Astrocyte (in vitro differentiated cells and primary cell): ENCODE measurements at regions not wholly inside any gene's neighbourhood (a gene's known extent, or its start where the extent isn't known, plus 50 kb on each side); places are given as distances from the start of the nearest gene placed in this dataset.

Source experiments
- DNase-seq: peaks from one replicate; pipeline ENCODE4 v3.0.0-alpha.2; 2010; ENCODE audit warnings: low read depth
- FAIRE-seq: peaks from 2 replicates; lab custom pipeline; 2011; peaks lifted over from hg19 to GRCh38; lab: Jason Lieb, UNC
- H2AFZ ChIP-seq: 2 replicates; pipeline ENCODE4 v1.6.0; 2012; ENCODE audit warnings: low read depth, low read length, inconsistent platforms
- H3K27ac ChIP-seq: 2 replicates; pipeline ENCODE4 v1.5.1; 2011; ENCODE audit warnings: low read depth, low read length, inconsistent platforms
- H3K27me3 ChIP-seq: 2 replicates; pipeline ENCODE4 v1.6.0; 2011; ENCODE audit warnings: low read length, inconsistent platforms; ENCODE audit not compliant: insufficient read depth
- H3K36me3 ChIP-seq: 2 replicates; pipeline ENCODE4 v1.5.1; 2011; ENCODE audit warnings: low read length, inconsistent platforms; ENCODE audit not compliant: insufficient read depth
- H3K4me1 ChIP-seq: 2 replicates; pipeline ENCODE4 v1.5.1; 2011; ENCODE audit warnings: low read length, inconsistent platforms; ENCODE audit not compliant: insufficient read depth
- H3K4me2 ChIP-seq: 2 replicates; pipeline ENCODE4 v1.6.0; 2012; ENCODE audit warnings: low read length, inconsistent platforms
- H3K4me3 ChIP-seq: 2 replicates; pipeline ENCODE4 v1.5.1; 2011; ENCODE audit warnings: low read depth, mild to moderate bottlenecking, low read length, inconsistent platforms; ENCODE audit not compliant: insufficient read depth
- H3K79me2 ChIP-seq: 2 replicates; pipeline ENCODE4 v1.6.0; 2012; ENCODE audit warnings: mild to moderate bottlenecking, low read length, inconsistent platforms; ENCODE audit not compliant: insufficient read depth
- H3K9ac ChIP-seq: 2 replicates; pipeline ENCODE4 v1.6.0; 2012; ENCODE audit warnings: mild to moderate bottlenecking, low read length, inconsistent platforms
- H3K9me3 ChIP-seq: 2 replicates; pipeline ENCODE4 v1.5.1; 2012; ENCODE audit warnings: low read depth, mild to moderate bottlenecking, low read length, inconsistent platforms; ENCODE audit not compliant: insufficient read depth
- H4K20me1 ChIP-seq: 2 replicates; pipeline ENCODE4 v1.6.0; 2012; ENCODE audit warnings: low read length, inconsistent platforms; ENCODE audit not compliant: insufficient read depth
- H3K27ac Mint-ChIP-seq: one replicate; pipeline ENCODE4 v1.8.0; 2021; ENCODE audit warnings: mild to moderate bottlenecking, mixed read lengths; ENCODE audit not compliant: unreplicated experiment
- H3K27me3 Mint-ChIP-seq: one replicate; pipeline ENCODE4 v1.8.0; 2021; ENCODE audit warnings: low read depth, mixed read lengths; ENCODE audit not compliant: unreplicated experiment
- H3K36me3 Mint-ChIP-seq: one replicate; pipeline ENCODE4 v1.8.0; 2021; ENCODE audit warnings: low read depth, mixed read lengths; ENCODE audit not compliant: unreplicated experiment
- H3K4me1 Mint-ChIP-seq: one replicate; pipeline ENCODE4 v1.8.0; 2021; ENCODE audit warnings: low read depth, mixed read lengths; ENCODE audit not compliant: unreplicated experiment
- H3K4me3 Mint-ChIP-seq: one replicate; pipeline ENCODE4 v1.8.0; 2021; ENCODE audit warnings: mild to moderate bottlenecking, moderate library complexity, mixed read lengths; ENCODE audit not compliant: unreplicated experiment
- H3K9me3 Mint-ChIP-seq: one replicate; pipeline ENCODE4 v1.8.0; 2021; ENCODE audit warnings: mild to moderate bottlenecking, mixed read lengths; ENCODE audit not compliant: unreplicated experiment
- CTCF ChIP-seq: IDR thresholded peaks from 2 replicates; pipeline ENCODE4 v1.5.1; 2011; ENCODE audit warnings: low read depth, mild to moderate bottlenecking, inconsistent platforms, low read length, moderate library complexity; ENCODE audit not compliant: insufficient read depth
- EZH2 ChIP-seq: IDR thresholded peaks from 2 replicates; pipeline ENCODE4 v1.6.1; 2012; ENCODE audit warnings: mild to moderate bottlenecking, low read length, inconsistent platforms; ENCODE audit not compliant: insufficient read depth

- Histone ChIP-seq H3K4me2 (no peak overlapping the region), H3K9ac (no peak overlapping the region), H2AFZ (no peak overlapping the region), H3K79me2 (no peaks in the 10 kb centered on the region), H3K36me3 (no peaks in the 10 kb centered on the region), H3K27ac (no peak overlapping the region), H3K4me3 (no peak overlapping the region), H3K27me3 (peaks cover 2% of the 10 kb centered on the region), H3K4me1 (no peaks in the 10 kb centered on the region), H4K20me1 (no peaks in the 10 kb centered on the region), H3K9me3 (no peaks in the 10 kb centered on the region)
- H3K4me1 Mint-ChIP-seq = no peaks in the 10 kb centered on the region
- H3K27me3 Mint-ChIP-seq = peaks cover 4% of the 10 kb centered on the region
- H3K4me3 Mint-ChIP-seq = no peak overlapping the region
- DNase-seq (no peak), FAIRE-seq (no peak)
- peaks cover 2% of the 10 kb centered on the region for H3K9me3 Mint-ChIP-seq
- H3K27ac Mint-ChIP-seq = no peak overlapping the region
- TF ChIP-seq EZH2 (no peak), CTCF (no peak)
- H3K36me3 Mint-ChIP-seq = no peaks in the 10 kb centered on the region
Measured at GRCh38 chr7:24517166-24517565, 56.1 kb upstream of the PALS2 start.

GRCh38 chr7:24521917-24522623 is 51.2 kb upstream of the PALS2 start:
- no peak for FAIRE-seq

More at GRCh38 chr7:24521917-24522623, 51.2 kb upstream of the PALS2 start:
- Histone ChIP-seq H3K79me2 (no peaks in the 10 kb centered on the region), H3K27me3 (peaks cover 2% of the 10 kb centered on the region), H3K9me3 (no peaks in the 10 kb centered on the region), H3K4me3 (no peak overlapping the region), H3K36me3 (no peaks in the 10 kb centered on the region), H4K20me1 (no peaks in the 10 kb centered on the region), H3K4me1 (no peaks in the 10 kb centered on the region), H3K9ac (no peak overlapping the region), H3K27ac (no peak overlapping the region), H3K4me2 (no peak overlapping the region), H2AFZ (no peak overlapping the region)
- no peaks in the 10 kb centered on the region for H3K36me3 Mint-ChIP-seq
- no peak for DNase-seq
- TF ChIP-seq EZH2 (no peak), CTCF (no peak)
- no peak overlapping the region for H3K27ac Mint-ChIP-seq
- no peak overlapping the region for H3K4me3 Mint-ChIP-seq
- H3K27me3 Mint-ChIP-seq = peaks cover 4% of the 10 kb centered on the region
- peaks cover 2% of the 10 kb centered on the region for H3K4me1 Mint-ChIP-seq
- H3K9me3 Mint-ChIP-seq = peaks cover 2% of the 10 kb centered on the region
